IMR-90 (cell line): ENCODE measurements at regions not wholly inside any gene's neighbourhood (a gene's known extent, or its start where the extent isn't known, plus 50 kb on each side); places are given as distances from the start of the nearest gene placed in this dataset.

Source experiments
- ATAC-seq: fragments of 200-7000 bp; cut with Tn5 transposase; 2 replicates; pipeline ENCODE4 v1.9.1; 2020; ENCODE audit warnings: low read depth, mild to moderate bottlenecking, moderate library complexity
- BruUV-seq: library from RNA; stranded (reverse); fragments of 400-500 nt; replicated peaks from 2 replicates; lab custom pipeline; 2021; lab: Mats Ljungman, UMichigan
- CTCF ChIA-PET: fragments of 300-600 bp; formaldehyde crosslinking; extraction: SDS; loops from one replicate; lab custom pipeline; 2021; ENCODE audit warnings: antibody characterized with exemption; lab: Yijun Ruan, JAX
- POLR2A ChIA-PET: fragments of 300-600 bp; sonication (Branson Sonifier 250); formaldehyde crosslinking; loops from one replicate; lab custom pipeline; 2022; ENCODE audit warnings: antibody characterized with exemption; ENCODE audit not compliant: unreplicated experiment; lab: Charles Lee
- DNase-seq: peaks from one replicate; pipeline ENCODE4 v3.0.0; 2013
- H2AFZ ChIP-seq: replicated peaks from 2 replicates; pipeline ENCODE3; 2013; ENCODE audit warnings: low read length, mild to moderate bottlenecking; ENCODE audit not compliant: poor library complexity
- H2AK5ac ChIP-seq: 2 replicates; pipeline ENCODE4 v1.6.1; 2013; ENCODE audit warnings: low read depth, low read length, inconsistent platforms
- H2AK9ac ChIP-seq: replicated peaks from 2 replicates; pipeline ENCODE3; 2013; ENCODE audit warnings: mild to moderate bottlenecking, low read depth, low read length, moderate library complexity; ENCODE audit not compliant: poor library complexity
- H2BK120ac ChIP-seq: 2 replicates; pipeline ENCODE4 v1.6.1; 2013; ENCODE audit warnings: low read depth, low read length, inconsistent platforms
- H2BK15ac ChIP-seq: 3 replicates; pipeline ENCODE4 v1.6.1; 2013; ENCODE audit warnings: low read depth, low read length, inconsistent platforms
- H2BK20ac ChIP-seq: 2 replicates; pipeline ENCODE4 v1.6.1; 2013; ENCODE audit warnings: low read depth, mild to moderate bottlenecking, inconsistent platforms, low read length, moderate library complexity
- H2BK5ac ChIP-seq: 2 replicates; pipeline ENCODE4 v1.6.1; 2013; ENCODE audit warnings: mild to moderate bottlenecking, low read depth, low read length, inconsistent platforms; ENCODE audit not compliant: poor library complexity, severe bottlenecking
- H3K14ac ChIP-seq: replicated peaks from 2 replicates; pipeline ENCODE4 v1.6.1; 2013; ENCODE audit warnings: low read depth, low read length, inconsistent platforms
- H3K18ac ChIP-seq: 2 replicates; pipeline ENCODE4 v1.6.1; 2013; ENCODE audit warnings: low read depth, low read length, control low read depth
- H3K23ac ChIP-seq: 2 replicates; pipeline ENCODE4 v1.6.1; 2013; ENCODE audit warnings: low read depth, low read length, inconsistent platforms
- H3K27ac ChIP-seq: 2 replicates; pipeline ENCODE4 v1.5.1; 2013; ENCODE audit warnings: mild to moderate bottlenecking, control low read depth, low read length; ENCODE audit not compliant: insufficient read depth
- H3K27me3 ChIP-seq: 2 replicates; pipeline ENCODE4 v1.6.1; 2013; ENCODE audit warnings: low read length; ENCODE audit not compliant: control insufficient read depth, insufficient read depth
- H3K36me3 ChIP-seq: 2 replicates; pipeline ENCODE4 v1.6.1; 2013; ENCODE audit warnings: low read length, mixed read lengths; ENCODE audit not compliant: control insufficient read depth, insufficient read depth
- H3K4ac ChIP-seq: 2 replicates; pipeline ENCODE4 v1.6.1; 2013; ENCODE audit warnings: low read depth, low read length, inconsistent platforms
- H3K4me1 ChIP-seq: 2 replicates; pipeline ENCODE4 v1.6.1; 2013; ENCODE audit warnings: low read length, mixed read lengths; ENCODE audit not compliant: control insufficient read depth, insufficient read depth
- H3K4me2 ChIP-seq: 2 replicates; pipeline ENCODE4 v1.6.1; 2013; ENCODE audit warnings: low read depth, mild to moderate bottlenecking, control low read depth, low read length, moderate library complexity
- H3K4me3 ChIP-seq: 2 replicates; pipeline ENCODE4 v1.5.1; 2013; ENCODE audit warnings: low read depth, mild to moderate bottlenecking, control low read depth, low read length, moderate library complexity; ENCODE audit not compliant: insufficient read depth
- H3K56ac ChIP-seq: 2 replicates; pipeline ENCODE4 v1.6.1; 2013; ENCODE audit warnings: low read length, inconsistent platforms; ENCODE audit not compliant: insufficient read depth; ENCODE audit errors: extremely low read depth
- H3K79me1 ChIP-seq, 2 experiments: 2 replicates each; pipeline ENCODE4 v1.6.1; 2013; ENCODE audit warnings: low read length in 2 of 2, inconsistent platforms in 1 of 2, low read depth in 1 of 2
- H3K9ac ChIP-seq: 2 replicates; pipeline ENCODE4 v1.6.1; 2013; ENCODE audit warnings: low read depth, low read length, control low read depth
- H3K9me1 ChIP-seq: 2 replicates; pipeline ENCODE4 v1.6.1; 2013; ENCODE audit warnings: low read length, inconsistent platforms; ENCODE audit not compliant: insufficient read depth
- H3K9me3 ChIP-seq: 2 replicates; pipeline ENCODE4 v1.6.1; 2013; ENCODE audit warnings: low read length; ENCODE audit not compliant: control insufficient read depth, insufficient read depth
- H4K20me1 ChIP-seq: 2 replicates; pipeline ENCODE4 v1.6.1; 2013; ENCODE audit warnings: low read length, inconsistent platforms; ENCODE audit not compliant: insufficient read depth
- H4K5ac ChIP-seq: 2 replicates; pipeline ENCODE4 v1.6.1; 2013; ENCODE audit warnings: mild to moderate bottlenecking, low read depth, low read length, control low read depth
- H4K8ac ChIP-seq, 2 experiments: 2 replicates each; pipeline ENCODE4 v1.6.1; 2013; ENCODE audit warnings: low read depth in 2 of 2, low read length in 2 of 2, control low read depth in 1 of 2, inconsistent platforms in 1 of 2
- H4K91ac ChIP-seq: 2 replicates; pipeline ENCODE4 v1.6.1; 2013; ENCODE audit warnings: low read depth, low read length, inconsistent platforms; ENCODE audit not compliant: insufficient read depth
- BHLHE40 ChIP-seq: fragments of 150-350 bp; IDR thresholded peaks from 2 replicates; pipeline ENCODE4 v1.6.1; 2016; ENCODE audit warnings: mild to moderate bottlenecking, low read depth, low read length
- CEBPB ChIP-seq: IDR thresholded peaks from 2 replicates; pipeline ENCODE4 v1.6.1; 2012; ENCODE audit warnings: low read depth, low read length, improper control_type of control experiment
- CHD1 ChIP-seq: IDR thresholded peaks from 2 replicates; pipeline ENCODE4 v1.6.1; 2012; ENCODE audit warnings: low read depth, low read length, improper control_type of control experiment
- FOS ChIP-seq: fragments of 150-350 bp; IDR thresholded peaks from 2 replicates; pipeline ENCODE4 v1.6.1; 2016; ENCODE audit warnings: low read depth, low read length
- MAFK ChIP-seq: IDR thresholded peaks from 2 replicates; pipeline ENCODE4 v1.6.1; 2012; ENCODE audit warnings: low read depth, low read length, improper control_type of control experiment
- MAZ ChIP-seq: IDR thresholded peaks from 2 replicates; pipeline ENCODE4 v1.6.1; 2012; ENCODE audit warnings: low read depth, mild to moderate bottlenecking, low read length, improper control_type of control experiment, moderate library complexity, borderline replicate concordance
- MXI1 ChIP-seq: IDR thresholded peaks from 2 replicates; pipeline ENCODE4 v1.6.1; 2012; ENCODE audit warnings: low read depth, mild to moderate bottlenecking, low read length, moderate library complexity, borderline replicate concordance
- NFE2L2 ChIP-seq: fragments of 150-350 bp; IDR thresholded peaks from 2 replicates; pipeline ENCODE4 v1.6.1; 2016; ENCODE audit warnings: low read depth, mild to moderate bottlenecking, low read length
- POLR2A ChIP-seq: IDR thresholded peaks from 2 replicates; pipeline ENCODE4 v1.6.1; 2012; ENCODE audit warnings: mild to moderate bottlenecking, low read depth, low read length
- RAD21 ChIP-seq: IDR thresholded peaks from 2 replicates; pipeline ENCODE4 v1.6.1; 2012; ENCODE audit warnings: low read length, improper control_type of control experiment
- RFX5 ChIP-seq: IDR thresholded peaks from 2 replicates; pipeline ENCODE4 v1.8.0; 2012; ENCODE audit warnings: low read depth, mild to moderate bottlenecking, low read length, moderate library complexity
- USF2 ChIP-seq: fragments of 150-350 bp; IDR thresholded peaks from 2 replicates; pipeline ENCODE4 v1.6.1; 2017; ENCODE audit warnings: mild to moderate bottlenecking, antibody characterized with exemption, low read length, low read depth
- WGBS, 2 experiments: methylation state at CpG; one replicate each; pipeline versions ENCODE4 v1.1.5 to v1.1.7; 2013; ENCODE audit warnings: missing lambda C conversion rate in 2 of 2; ENCODE audit not compliant: insufficient read length in 1 of 2; ENCODE audit errors: extremely low coverage in 2 of 2; 5-methylcytosine and 5-hydroxymethylcytosine counted together
- dilution Hi-C: fragments of 300-500 bp; cut with HindIII; formaldehyde crosslinking; loops from one replicate; pipeline ENCODE4 v1.14.3; 2018; ENCODE audit warnings: low sequenced_read_pairs; ENCODE audit not compliant: unreplicated experiment
- in situ Hi-C: fragments of 300-500 bp; cut with MboI; formaldehyde crosslinking; loops from 3 replicates; pipeline ENCODE4 v1.14.3; 2019; ENCODE audit warnings: low sequenced_read_pairs, inconsistent platforms, mixed read lengths
- intact Hi-C: fragments of 100-400 bp; cut with micrococcal nuclease; formaldehyde crosslinking; loops from 2 replicates; pipeline ENCODE4 v1.10.0; 2022
- TF ChIP-seq, protein P1 (sequence below): fragments of 150-350 bp; IDR thresholded peaks from 2 replicates; pipeline ENCODE4 v1.6.1; 2016; ENCODE audit warnings: low read depth, mild to moderate bottlenecking, low read length, moderate library complexity, borderline replicate concordance
- TF ChIP-seq, protein P2 (sequence below): conservative IDR thresholded peaks from 2 replicates; pipeline ENCODE4 v1.5.1; 2012; ENCODE audit warnings: mild to moderate bottlenecking, low read depth, low read length, improper control_type of control experiment

DNA sequence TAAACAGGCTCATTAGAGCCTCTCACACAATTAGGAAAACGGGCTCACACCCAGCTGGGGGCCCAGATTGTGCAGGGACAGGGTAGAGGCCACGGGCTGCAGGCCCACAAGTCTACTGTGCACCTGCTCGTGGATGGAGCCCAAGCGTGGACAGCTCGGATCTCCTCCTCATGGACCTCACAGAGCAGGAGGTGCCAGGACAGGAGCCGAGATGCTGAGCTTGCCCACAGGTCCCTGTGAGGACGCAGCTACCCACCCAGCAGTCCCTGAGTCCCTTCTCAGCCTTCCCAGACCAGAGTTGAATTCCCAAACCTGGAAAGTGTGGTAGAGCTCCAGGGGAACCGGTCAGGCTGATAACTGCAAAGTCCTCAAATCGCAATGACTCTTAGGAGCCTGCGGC is 70.6 kb upstream of the OLFM1 start:
- ATAC-seq: no peak

More for the DNA sequence above, 70.6 kb upstream of the OLFM1 start:
- H3K4me2 ChIP-seq: no peak overlapping the region
- WGBS, 2 experiments: 59% methylated on average over 9 of the region's 10 CpGs; no CpG with 5 or more reads in 1 of the 2 experiments
- POLR2A ChIA-PET: no interaction called here
- H2BK120ac ChIP-seq: no peak overlapping the region
- H3K14ac ChIP-seq: no peak overlapping the region
- H4K20me1 ChIP-seq: no peaks in the 10 kb centered on the region
- H3K9ac ChIP-seq: no peak overlapping the region
- H3K18ac ChIP-seq: no peak overlapping the region
- H3K27ac ChIP-seq: no peak overlapping the region
- H2BK15ac ChIP-seq: no peak overlapping the region
- no peak overlapping the region for H2BK5ac ChIP-seq
- H3K27me3 ChIP-seq: peaks cover 7% of the 10 kb centered on the region; the same call in 1 of the 2 replicates
- H3K23ac ChIP-seq: no peak overlapping the region
- no peak overlapping the region for H3K56ac ChIP-seq
- no peak overlapping the region for H4K91ac ChIP-seq
- H2AK9ac ChIP-seq: no peak overlapping the region
- H3K36me3 ChIP-seq: no peaks in the 10 kb centered on the region
- H3K4me1 ChIP-seq: no peaks in the 10 kb centered on the region
- H3K79me1 ChIP-seq: no peaks in the 10 kb centered on the region
- TF ChIP-seq POLR2A (no peak), BHLHE40 (no peak), RAD21 (no peak), CEBPB (no peak), MXI1 (no peak), MAZ (no peak), RFX5 (no peak), CHD1 (no peak), NFE2L2 (no peak), FOS (no peak), USF2 (no peak), MAFK (no peak)
- TF ChIP-seq, protein P1, sequence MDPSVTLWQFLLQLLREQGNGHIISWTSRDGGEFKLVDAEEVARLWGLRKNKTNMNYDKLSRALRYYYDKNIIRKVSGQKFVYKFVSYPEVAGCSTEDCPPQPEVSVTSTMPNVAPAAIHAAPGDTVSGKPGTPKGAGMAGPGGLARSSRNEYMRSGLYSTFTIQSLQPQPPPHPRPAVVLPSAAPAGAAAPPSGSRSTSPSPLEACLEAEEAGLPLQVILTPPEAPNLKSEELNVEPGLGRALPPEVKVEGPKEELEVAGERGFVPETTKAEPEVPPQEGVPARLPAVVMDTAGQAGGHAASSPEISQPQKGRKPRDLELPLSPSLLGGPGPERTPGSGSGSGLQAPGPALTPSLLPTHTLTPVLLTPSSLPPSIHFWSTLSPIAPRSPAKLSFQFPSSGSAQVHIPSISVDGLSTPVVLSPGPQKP: no peak
- TF ChIP-seq, protein P2, sequence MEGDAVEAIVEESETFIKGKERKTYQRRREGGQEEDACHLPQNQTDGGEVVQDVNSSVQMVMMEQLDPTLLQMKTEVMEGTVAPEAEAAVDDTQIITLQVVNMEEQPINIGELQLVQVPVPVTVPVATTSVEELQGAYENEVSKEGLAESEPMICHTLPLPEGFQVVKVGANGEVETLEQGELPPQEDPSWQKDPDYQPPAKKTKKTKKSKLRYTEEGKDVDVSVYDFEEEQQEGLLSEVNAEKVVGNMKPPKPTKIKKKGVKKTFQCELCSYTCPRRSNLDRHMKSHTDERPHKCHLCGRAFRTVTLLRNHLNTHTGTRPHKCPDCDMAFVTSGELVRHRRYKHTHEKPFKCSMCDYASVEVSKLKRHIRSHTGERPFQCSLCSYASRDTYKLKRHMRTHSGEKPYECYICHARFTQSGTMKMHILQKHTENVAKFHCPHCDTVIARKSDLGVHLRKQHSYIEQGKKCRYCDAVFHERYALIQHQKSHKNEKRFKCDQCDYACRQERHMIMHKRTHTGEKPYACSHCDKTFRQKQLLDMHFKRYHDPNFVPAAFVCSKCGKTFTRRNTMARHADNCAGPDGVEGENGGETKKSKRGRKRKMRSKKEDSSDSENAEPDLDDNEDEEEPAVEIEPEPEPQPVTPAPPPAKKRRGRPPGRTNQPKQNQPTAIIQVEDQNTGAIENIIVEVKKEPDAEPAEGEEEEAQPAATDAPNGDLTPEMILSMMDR: no peak
- H3K4me3 ChIP-seq: no peak overlapping the region
- H3K9me1 ChIP-seq: no peaks in the 10 kb centered on the region
- CTCF ChIA-PET: no interaction called here
- no TSS peak for BruUV-seq
- no peak overlapping the region for H2AFZ ChIP-seq
- intact Hi-C loops: no loop called here
- no peak overlapping the region for H4K5ac ChIP-seq
- DNase-seq: no peak
- H4K8ac ChIP-seq: no peak overlapping the region
- dilution Hi-C loops: no loop called here
- in situ Hi-C loops: no loop called here
- no peaks in the 10 kb centered on the region for H3K9me3 ChIP-seq
- H2AK5ac ChIP-seq: no peak overlapping the region
- no peak overlapping the region for H2BK20ac ChIP-seq
- H3K4ac ChIP-seq: no peak overlapping the region
